GM18858 (cell line): ENCODE measurements at regions not wholly inside any gene's neighbourhood (a gene's known extent, or its start where the extent isn't known, plus 50 kb on each side); places are given as distances from the start of the nearest gene placed in this dataset.

ENCODE experiments used
- ATAC-seq: cut with Tn5 transposase; IDR thresholded peaks from one replicate; pipeline ENCODE4 v1.9.1; 2021; ENCODE audit not compliant: unreplicated experiment

GRCh38 chr6:28732052-28732451 lies 191.7 kb downstream of the TRIM27 start:
- ATAC-seq = no peak

GRCh38 chr6:28734443-28734959 lies 189.3 kb downstream of the TRIM27 start:
- no peak for ATAC-seq

GRCh38 chr6:28736121-28736520 lies 187.7 kb downstream of the TRIM27 start:
- ATAC-seq = no peak

GRCh38 chr6:28737750-28738395 lies 185.9 kb downstream of the TRIM27 start:
- ATAC-seq = no peak

GRCh38 chr6:28738396-28738765 lies 185.4 kb downstream of the TRIM27 start:
- no peak for ATAC-seq

- ATAC-seq = no peak
Measured at GRCh38 chr6:28741363-28741762, 182.4 kb downstream of the TRIM27 start.

GRCh38 chr6:28742668-28743270 lies 181.0 kb downstream of the TRIM27 start:
- ATAC-seq = no peak

GRCh38 chr6:28743271-28743789 lies 180.5 kb downstream of the TRIM27 start:
- ATAC-seq = no peak

GRCh38 chr6:28747083-28747630 lies 176.6 kb downstream of the TRIM27 start:
- no peak for ATAC-seq

- ATAC-seq = no peak
Measured at GRCh38 chr6:28747631-28748157, 176.1 kb downstream of the TRIM27 start.

GRCh38 chr6:28748192-28748591 lies 175.6 kb downstream of the TRIM27 start:
- no peak for ATAC-seq

- ATAC-seq = no peak
Measured at GRCh38 chr6:28750926-28751458, 172.8 kb downstream of the TRIM27 start.

GRCh38 chr6:28751514-28751913 lies 172.3 kb downstream of the TRIM27 start:
- ATAC-seq = no peak

GRCh38 chr6:28751963-28752350 lies 171.8 kb downstream of the TRIM27 start:
- ATAC-seq = no peak

- no peak for ATAC-seq
Measured at GRCh38 chr6:28757429-28758045, 166.2 kb downstream of the TRIM27 start.

- ATAC-seq = no peak
Measured at GRCh38 chr6:28758046-28758817, 165.6 kb downstream of the TRIM27 start.

- ATAC-seq = no peak
Measured at GRCh38 chr6:28758818-28759235, 165.0 kb downstream of the TRIM27 start.

- no peak for ATAC-seq
Measured at GRCh38 chr6:28764014-28764723, 159.6 kb downstream of the TRIM27 start.

GRCh38 chr6:28764761-28765282 lies 159.0 kb downstream of the TRIM27 start:
- no peak for ATAC-seq

GRCh38 chr6:28765978-28766351 lies 157.8 kb downstream of the TRIM27 start:
- ATAC-seq = no peak
